ENCODE measurements at regions not wholly inside any gene's neighbourhood (a gene's known extent, or its start where the extent isn't known, plus 50 kb on each side); places are given as distances from the start of the nearest gene placed in this dataset.

DNA sequence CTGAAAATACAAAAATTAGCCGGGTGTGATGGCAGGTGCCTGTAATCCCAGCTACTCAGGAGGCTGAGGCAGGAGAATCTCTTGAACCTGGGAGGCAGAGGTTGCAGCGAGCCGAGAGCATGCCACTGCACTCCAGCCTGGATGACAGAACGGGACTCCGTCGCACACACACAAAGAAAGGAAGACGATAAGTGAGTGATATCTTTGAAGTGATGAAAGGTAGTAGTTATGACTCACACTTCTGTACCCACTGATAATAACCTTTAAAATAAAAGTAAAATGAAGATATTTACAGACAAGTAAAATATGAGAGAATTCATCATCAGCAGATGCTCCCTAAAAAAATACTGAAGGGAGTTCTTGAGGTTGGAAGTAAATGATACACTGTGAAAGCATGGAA lies 171.3 kb upstream of the CRY1 start:
- Histone ChIP-seq H3K18ac (ENCODE audit: low read depth in 1 of 2, low read length in 2 of 2) (no peak overlapping the region), H3K23ac (ENCODE audit: low read length in 2 of 2) (no peak overlapping the region), H3K4me3 (ENCODE audit: insufficient read depth in 1 of 2, low read depth in 1 of 2, low read length in 2 of 2) (no peak overlapping the region), H4K91ac (ENCODE audit: low read length) (no peak overlapping the region), H3K4me1 (ENCODE audit: control insufficient read depth, insufficient read depth, low read depth, low read length) (no peaks in the 10 kb centered on the region), H2BK12ac (ENCODE audit: low read length in 2 of 2) (no peak overlapping the region), H2BK5ac (ENCODE audit: low read depth, low read length, poor library complexity, severe bottlenecking) (no peak overlapping the region), H3K36me3 (ENCODE audit: control insufficient read depth in 1 of 2, insufficient read depth in 2 of 2, low read depth in 1 of 2, low read length in 2 of 2) (no peaks in the 10 kb centered on the region), H3K4ac (ENCODE audit: low read depth in 1 of 2, low read length in 2 of 2) (no peak overlapping the region), H2AK5ac (ENCODE audit: low read length, severe bottlenecking) (no peak overlapping the region), H2BK120ac (ENCODE audit: low read depth, low read length) (no peak overlapping the region), H2BK15ac (ENCODE audit: low read depth, poor library complexity, severe bottlenecking) (no peak overlapping the region), H3K9me3 (ENCODE audit: control insufficient read depth, low read length) (no peaks in the 10 kb centered on the region), H3K4me2 (ENCODE audit: low read length, poor library complexity, severe bottlenecking) (no peak overlapping the region), H3K27me3 (ENCODE audit: control insufficient read depth in 1 of 2, insufficient read depth in 1 of 2, low read length in 2 of 2) (no peaks in the 10 kb centered on the region), H4K8ac (ENCODE audit: low read length) (no peak overlapping the region), H3K79me1 (replicated peaks; ENCODE audit: low read length, poor library complexity, severe bottlenecking) (no peaks in the 10 kb centered on the region), H3K14ac (ENCODE audit: low read length in 2 of 2) (no peak overlapping the region), H2AFZ (ENCODE audit: low read depth, low read length) (no peak overlapping the region), H3K9ac (ENCODE audit: low read length) (no peak overlapping the region), H3K27ac (ENCODE audit: low read length, poor library complexity, severe bottlenecking) (no peak overlapping the region)
- no peak for DNase-seq
- WGBS: 95% methylated on average over 4 of the region's 7 CpGs

DNA sequence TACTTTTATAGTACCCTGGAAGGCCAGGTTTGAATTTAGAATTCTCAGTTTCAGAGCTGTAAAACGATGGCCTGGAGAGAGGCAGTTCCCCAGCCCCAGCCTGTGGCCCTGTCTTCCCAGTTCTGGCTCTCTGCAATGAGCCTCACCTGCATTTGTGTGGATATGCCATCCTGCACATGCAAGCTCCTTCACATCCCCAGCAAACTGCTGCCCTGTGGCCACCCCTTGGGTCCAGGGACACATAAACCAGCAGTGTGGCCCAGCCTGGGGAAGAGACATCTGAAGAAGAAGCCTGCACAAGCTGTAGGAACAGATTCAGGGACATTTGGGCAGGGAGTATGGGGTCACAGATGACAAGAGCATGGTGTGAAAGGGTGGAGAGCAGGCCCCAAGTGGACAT lies 174.3 kb upstream of the CRY1 start:
- no peaks in the 10 kb centered on the region for H3K4me1 ChIP-seq (ENCODE audit: control insufficient read depth, insufficient read depth, low read depth, low read length)
- H4K91ac ChIP-seq (ENCODE audit: low read length): no peak overlapping the region
- H4K8ac ChIP-seq (ENCODE audit: low read length): no peak overlapping the region
- no peak overlapping the region for H3K23ac ChIP-seq (ENCODE audit: low read length in 2 of 2)
- no peak overlapping the region for H3K4me2 ChIP-seq (ENCODE audit: low read length, poor library complexity, severe bottlenecking)
- H3K14ac ChIP-seq (ENCODE audit: low read length in 2 of 2): no peak overlapping the region
- H3K9ac ChIP-seq (ENCODE audit: low read length): no peak overlapping the region
- H3K36me3 ChIP-seq (ENCODE audit: control insufficient read depth in 1 of 2, insufficient read depth in 2 of 2, low read depth in 1 of 2, low read length in 2 of 2): no peaks in the 10 kb centered on the region
- no peak overlapping the region for H2BK12ac ChIP-seq (ENCODE audit: low read length in 2 of 2)
- no peak overlapping the region for H2BK5ac ChIP-seq (ENCODE audit: low read depth, low read length, poor library complexity, severe bottlenecking)
- H3K9me3 ChIP-seq (ENCODE audit: control insufficient read depth, low read length): no peaks in the 10 kb centered on the region
- H2BK15ac ChIP-seq (ENCODE audit: low read depth, poor library complexity, severe bottlenecking): no peak overlapping the region
- no peak overlapping the region for H3K27ac ChIP-seq (ENCODE audit: low read length, poor library complexity, severe bottlenecking)
- no peak overlapping the region for H3K18ac ChIP-seq (ENCODE audit: low read depth in 1 of 2, low read length in 2 of 2)
- no peak overlapping the region for H2AFZ ChIP-seq (ENCODE audit: low read depth, low read length)
- H3K27me3 ChIP-seq (ENCODE audit: control insufficient read depth in 1 of 2, insufficient read depth in 1 of 2, low read length in 2 of 2): no peaks in the 10 kb centered on the region
- no peak overlapping the region for H3K4ac ChIP-seq (ENCODE audit: low read depth in 1 of 2, low read length in 2 of 2)
- H2AK5ac ChIP-seq (ENCODE audit: low read length, severe bottlenecking): no peak overlapping the region
- H3K79me1 ChIP-seq (replicated peaks; ENCODE audit: low read length, poor library complexity, severe bottlenecking): no peaks in the 10 kb centered on the region
- no peak for DNase-seq
- 24% methylated on average over 1 of the region's 1 CpG for WGBS
- H2BK120ac ChIP-seq (ENCODE audit: low read depth, low read length): no peak overlapping the region
- H3K4me3 ChIP-seq (ENCODE audit: insufficient read depth in 1 of 2, low read depth in 1 of 2, low read length in 2 of 2): no peak overlapping the region

- Histone ChIP-seq H2BK15ac (ENCODE audit: low read depth, poor library complexity, severe bottlenecking) (no peak overlapping the region), H3K4me3 (ENCODE audit: insufficient read depth in 1 of 2, low read depth in 1 of 2, low read length in 2 of 2) (no peak overlapping the region), H3K4me2 (ENCODE audit: low read length, poor library complexity, severe bottlenecking) (no peak overlapping the region), H3K36me3 (ENCODE audit: control insufficient read depth in 1 of 2, insufficient read depth in 2 of 2, low read depth in 1 of 2, low read length in 2 of 2) (no peaks in the 10 kb centered on the region), H3K79me1 (replicated peaks; ENCODE audit: low read length, poor library complexity, severe bottlenecking) (no peaks in the 10 kb centered on the region), H3K18ac (ENCODE audit: low read depth in 1 of 2, low read length in 2 of 2) (no peak overlapping the region), H3K9me3 (ENCODE audit: control insufficient read depth, low read length) (no peaks in the 10 kb centered on the region), H2AFZ (ENCODE audit: low read depth, low read length) (no peak overlapping the region), H3K4me1 (ENCODE audit: control insufficient read depth, insufficient read depth, low read depth, low read length) (no peaks in the 10 kb centered on the region), H4K8ac (ENCODE audit: low read length) (no peak overlapping the region), H3K23ac (ENCODE audit: low read length in 2 of 2) (no peak overlapping the region), H2BK5ac (ENCODE audit: low read depth, low read length, poor library complexity, severe bottlenecking) (no peak overlapping the region), H2AK5ac (ENCODE audit: low read length, severe bottlenecking) (no peak overlapping the region), H4K91ac (ENCODE audit: low read length) (no peak overlapping the region), H2BK120ac (ENCODE audit: low read depth, low read length) (no peak overlapping the region), H3K9ac (ENCODE audit: low read length) (no peak overlapping the region), H3K4ac (ENCODE audit: low read depth in 1 of 2, low read length in 2 of 2) (no peak overlapping the region), H2BK12ac (ENCODE audit: low read length in 2 of 2) (no peak overlapping the region), H3K27ac (ENCODE audit: low read length, poor library complexity, severe bottlenecking) (no peak overlapping the region), H3K27me3 (ENCODE audit: control insufficient read depth in 1 of 2, insufficient read depth in 1 of 2, low read length in 2 of 2) (no peaks in the 10 kb centered on the region), H3K14ac (ENCODE audit: low read length in 2 of 2) (no peak overlapping the region)
- DNase-seq: no peak
- WGBS: 94% methylated on average over 2 of the region's 2 CpGs
Observed at GRCh38 chr12:107271523-107271922, 178.2 kb upstream of the CRY1 start.

GRCh38 chr12:107275530-107275929 lies 182.2 kb upstream of the CRY1 start:
- H2BK120ac ChIP-seq (ENCODE audit: low read depth, low read length): no peak overlapping the region
- no peak overlapping the region for H2BK15ac ChIP-seq (ENCODE audit: low read depth, poor library complexity, severe bottlenecking)
- no peak overlapping the region for H2AFZ ChIP-seq (ENCODE audit: low read depth, low read length)
- no peak overlapping the region for H4K91ac ChIP-seq (ENCODE audit: low read length)
- H3K27me3 ChIP-seq (ENCODE audit: control insufficient read depth in 1 of 2, insufficient read depth in 1 of 2, low read length in 2 of 2): no peaks in the 10 kb centered on the region
- no peak overlapping the region for H4K8ac ChIP-seq (ENCODE audit: low read length)
- H3K14ac ChIP-seq (ENCODE audit: low read length in 2 of 2): no peak overlapping the region
- H3K4me2 ChIP-seq (ENCODE audit: low read length, poor library complexity, severe bottlenecking): no peak overlapping the region
- no peak overlapping the region for H2BK12ac ChIP-seq (ENCODE audit: low read length in 2 of 2)
- no peaks in the 10 kb centered on the region for H3K4me1 ChIP-seq (ENCODE audit: control insufficient read depth, insufficient read depth, low read depth, low read length)
- no peak overlapping the region for H3K4me3 ChIP-seq (ENCODE audit: insufficient read depth in 1 of 2, low read depth in 1 of 2, low read length in 2 of 2)
- H3K18ac ChIP-seq (ENCODE audit: low read depth in 1 of 2, low read length in 2 of 2): no peak overlapping the region
- no peaks in the 10 kb centered on the region for H3K36me3 ChIP-seq (ENCODE audit: control insufficient read depth in 1 of 2, insufficient read depth in 2 of 2, low read depth in 1 of 2, low read length in 2 of 2)
- H3K9ac ChIP-seq (ENCODE audit: low read length): no peak overlapping the region
- H2AK5ac ChIP-seq (ENCODE audit: low read length, severe bottlenecking): no peak overlapping the region
- H3K79me1 ChIP-seq (replicated peaks; ENCODE audit: low read length, poor library complexity, severe bottlenecking): no peaks in the 10 kb centered on the region
- no peak for DNase-seq
- no peak overlapping the region for H2BK5ac ChIP-seq (ENCODE audit: low read depth, low read length, poor library complexity, severe bottlenecking)
- no peaks in the 10 kb centered on the region for H3K9me3 ChIP-seq (ENCODE audit: control insufficient read depth, low read length)
- H3K27ac ChIP-seq (ENCODE audit: low read length, poor library complexity, severe bottlenecking): no peak overlapping the region
- no CpG with 5 or more reads among the region's 1 CpG for WGBS
- H3K4ac ChIP-seq (ENCODE audit: low read depth in 1 of 2, low read length in 2 of 2): no peak overlapping the region
- H3K23ac ChIP-seq (ENCODE audit: low read length in 2 of 2): no peak overlapping the region

Measured in mesenchymal stem cell (in vitro differentiated cells and primary cell).